ENCODE measurements at regions not wholly inside any gene's neighbourhood (a gene's known extent, or its start where the extent isn't known, plus 50 kb on each side); places are given as distances from the start of the nearest gene placed in this dataset.

- TF ChIP-seq CTCF (IDR thresholded peaks at IDR 0.05): no peak
- no peaks in the 10 kb centered on the region for H3K27me3 Mint-ChIP-seq (ENCODE audit: unreplicated experiment)
- H3K9me3 Mint-ChIP-seq (ENCODE audit: unreplicated experiment): peaks cover 16% of the 10 kb centered on the region
- peaks cover 6% of the 10 kb centered on the region for H3K4me1 Mint-ChIP-seq (ENCODE audit: unreplicated experiment)
- DNase-seq (ENCODE audit: extremely low spot score, unreplicated experiment): no peak
- H3K36me3 Mint-ChIP-seq (ENCODE audit: unreplicated experiment): peaks cover 6% of the 10 kb centered on the region
- no peak overlapping the region for H3K27ac Mint-ChIP-seq (ENCODE audit: unreplicated experiment)
- no peak overlapping the region for H3K4me3 Mint-ChIP-seq (ENCODE audit: unreplicated experiment)
These were observed 76.3 kb upstream of the TNC start for GRCh38 chr9:115194216-115194615.

- H3K4me1 Mint-ChIP-seq (ENCODE audit: unreplicated experiment): peaks cover 6% of the 10 kb centered on the region
- H3K27me3 Mint-ChIP-seq (ENCODE audit: unreplicated experiment): peaks cover 2% of the 10 kb centered on the region
- peaks cover 8% of the 10 kb centered on the region for H3K9me3 Mint-ChIP-seq (ENCODE audit: unreplicated experiment)
- peaks cover 2% of the 10 kb centered on the region for H3K36me3 Mint-ChIP-seq (ENCODE audit: unreplicated experiment)
- TF ChIP-seq CTCF (IDR thresholded peaks at IDR 0.05): no peak
- no peak overlapping the region for H3K4me3 Mint-ChIP-seq (ENCODE audit: unreplicated experiment)
- no peak for DNase-seq (ENCODE audit: extremely low spot score, unreplicated experiment)
- H3K27ac Mint-ChIP-seq (ENCODE audit: unreplicated experiment): no peak overlapping the region
These were observed 78.0 kb upstream of the TNC start for GRCh38 chr9:115195912-115196311.

GRCh38 chr9:115196919-115197318, 79.0 kb upstream of the TNC start:
- Mint-ChIP-seq H3K4me1 (ENCODE audit: unreplicated experiment) (peaks cover 6% of the 10 kb centered on the region), H3K4me3 (ENCODE audit: unreplicated experiment) (no peak overlapping the region), H3K27ac (ENCODE audit: unreplicated experiment) (no peak overlapping the region), H3K36me3 (ENCODE audit: unreplicated experiment) (no peaks in the 10 kb centered on the region), H3K27me3 (ENCODE audit: unreplicated experiment) (peaks cover 2% of the 10 kb centered on the region), H3K9me3 (ENCODE audit: unreplicated experiment) (peaks cover 5% of the 10 kb centered on the region)
- no peak for TF ChIP-seq CTCF (IDR thresholded peaks at IDR 0.05)
- DNase-seq (ENCODE audit: extremely low spot score, unreplicated experiment): no peak

- peaks cover 5% of the 10 kb centered on the region for H3K9me3 Mint-ChIP-seq (ENCODE audit: unreplicated experiment)
- H3K4me3 Mint-ChIP-seq (ENCODE audit: unreplicated experiment): no peak overlapping the region
- H3K27ac Mint-ChIP-seq (ENCODE audit: unreplicated experiment): no peak overlapping the region
- no peak for DNase-seq (ENCODE audit: extremely low spot score, unreplicated experiment)
- H3K36me3 Mint-ChIP-seq (ENCODE audit: unreplicated experiment): no peaks in the 10 kb centered on the region
- peaks cover 12% of the 10 kb centered on the region for H3K4me1 Mint-ChIP-seq (ENCODE audit: unreplicated experiment)
- H3K27me3 Mint-ChIP-seq (ENCODE audit: unreplicated experiment): peaks cover 2% of the 10 kb centered on the region
- no peak for TF ChIP-seq CTCF (IDR thresholded peaks at IDR 0.05)
These were observed 80.0 kb upstream of the TNC start for GRCh38 chr9:115198001-115198400.

- Mint-ChIP-seq H3K36me3 (ENCODE audit: unreplicated experiment) (no peaks in the 10 kb centered on the region), H3K27me3 (ENCODE audit: unreplicated experiment) (peaks cover 2% of the 10 kb centered on the region), H3K9me3 (ENCODE audit: unreplicated experiment) (no peaks in the 10 kb centered on the region), H3K4me1 (ENCODE audit: unreplicated experiment) (peaks cover 27% of the 10 kb centered on the region), H3K4me3 (ENCODE audit: unreplicated experiment) (no peak overlapping the region), H3K27ac (ENCODE audit: unreplicated experiment) (no peak overlapping the region)
- no peak for TF ChIP-seq CTCF (IDR thresholded peaks at IDR 0.05)
- no peak for DNase-seq (ENCODE audit: extremely low spot score, unreplicated experiment)
These were observed 83.0 kb upstream of the TNC start for GRCh38 chr9:115200711-115201505.
